ENCODE measurements at regions not wholly inside any gene's neighbourhood (a gene's known extent, or its start where the extent isn't known, plus 50 kb on each side); places are given as distances from the start of the nearest gene placed in this dataset.

DNA sequence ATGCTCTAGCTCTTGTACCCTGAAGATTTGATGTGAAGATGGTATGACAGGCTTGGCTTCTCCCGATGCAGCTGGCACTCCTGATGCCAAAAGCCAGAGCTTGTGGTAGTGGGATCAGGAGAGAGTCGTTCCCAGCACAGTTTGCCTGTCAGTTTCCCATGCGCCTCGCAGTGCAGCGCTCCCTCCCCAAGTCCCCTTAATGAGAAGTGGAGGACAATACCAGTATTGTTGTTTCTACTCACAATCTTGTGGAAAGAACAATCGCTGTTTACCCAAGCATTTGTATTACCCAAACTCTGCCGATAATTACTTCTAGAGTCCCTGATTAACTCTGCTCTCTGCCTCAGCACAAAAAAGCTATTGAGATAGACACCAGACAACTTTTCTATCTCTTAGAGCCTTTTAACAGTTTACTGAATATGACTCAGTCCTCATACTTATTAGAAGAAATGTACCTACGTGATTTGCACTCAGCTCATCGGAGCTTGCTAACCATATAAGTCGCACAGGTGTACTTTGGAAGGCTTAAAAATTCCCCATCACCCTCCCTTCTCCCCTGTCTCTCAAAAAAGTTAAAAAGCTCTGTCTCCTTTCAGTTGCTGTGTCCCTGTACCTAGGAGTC, 283.2 kb upstream of the TMEM161B start:
- DNase-seq, result no peak
- TF ChIP-seq, protein P1, sequence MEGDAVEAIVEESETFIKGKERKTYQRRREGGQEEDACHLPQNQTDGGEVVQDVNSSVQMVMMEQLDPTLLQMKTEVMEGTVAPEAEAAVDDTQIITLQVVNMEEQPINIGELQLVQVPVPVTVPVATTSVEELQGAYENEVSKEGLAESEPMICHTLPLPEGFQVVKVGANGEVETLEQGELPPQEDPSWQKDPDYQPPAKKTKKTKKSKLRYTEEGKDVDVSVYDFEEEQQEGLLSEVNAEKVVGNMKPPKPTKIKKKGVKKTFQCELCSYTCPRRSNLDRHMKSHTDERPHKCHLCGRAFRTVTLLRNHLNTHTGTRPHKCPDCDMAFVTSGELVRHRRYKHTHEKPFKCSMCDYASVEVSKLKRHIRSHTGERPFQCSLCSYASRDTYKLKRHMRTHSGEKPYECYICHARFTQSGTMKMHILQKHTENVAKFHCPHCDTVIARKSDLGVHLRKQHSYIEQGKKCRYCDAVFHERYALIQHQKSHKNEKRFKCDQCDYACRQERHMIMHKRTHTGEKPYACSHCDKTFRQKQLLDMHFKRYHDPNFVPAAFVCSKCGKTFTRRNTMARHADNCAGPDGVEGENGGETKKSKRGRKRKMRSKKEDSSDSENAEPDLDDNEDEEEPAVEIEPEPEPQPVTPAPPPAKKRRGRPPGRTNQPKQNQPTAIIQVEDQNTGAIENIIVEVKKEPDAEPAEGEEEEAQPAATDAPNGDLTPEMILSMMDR (IDR thresholded peaks at IDR 0.05), result no peak
- intact Hi-C loops (cut with DNase I; ENCODE audit: low total_unique reads), result no loop called here
- no peaks in the 10 kb centered on the region for H3K27me3 ChIP-seq
- H3K4me3 ChIP-seq, result no peak overlapping the region
- no peaks in the 10 kb centered on the region for H3K4me1 ChIP-seq
- H3K9me3 ChIP-seq, result no peaks in the 10 kb centered on the region
- H3K27ac ChIP-seq, result no peak overlapping the region
- no peaks in the 10 kb centered on the region for H3K36me3 ChIP-seq

DNA sequence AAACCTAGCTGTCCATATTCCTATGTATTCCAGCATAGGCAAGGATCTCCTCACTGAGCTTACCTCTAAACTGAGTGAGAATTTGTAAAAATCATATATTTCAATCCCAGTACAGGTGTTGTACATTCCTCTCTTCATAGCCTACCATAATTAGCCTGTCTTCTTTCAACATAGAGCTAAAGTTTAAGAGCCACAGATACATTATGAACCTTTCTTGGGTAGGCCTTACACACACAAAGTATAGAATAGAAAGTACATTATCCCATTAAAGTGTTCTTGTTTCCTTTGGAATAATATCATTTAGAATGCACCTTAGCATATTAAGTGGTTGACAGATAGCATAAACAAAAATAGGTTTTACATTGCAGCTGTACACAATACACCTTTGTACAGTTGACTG, 282.1 kb upstream of the TMEM161B start:
- H3K9me3 ChIP-seq, result no peaks in the 10 kb centered on the region
- TF ChIP-seq, protein P1 (IDR thresholded peaks at IDR 0.05), result no peak
- H3K4me1 ChIP-seq, result no peaks in the 10 kb centered on the region
- no peaks in the 10 kb centered on the region for H3K27me3 ChIP-seq
- no peak for DNase-seq
- no peak overlapping the region for H3K4me3 ChIP-seq
- intact Hi-C loops (cut with DNase I; ENCODE audit: low total_unique reads), result no loop called here
- H3K27ac ChIP-seq, result no peak overlapping the region
- no peaks in the 10 kb centered on the region for H3K36me3 ChIP-seq

DNA sequence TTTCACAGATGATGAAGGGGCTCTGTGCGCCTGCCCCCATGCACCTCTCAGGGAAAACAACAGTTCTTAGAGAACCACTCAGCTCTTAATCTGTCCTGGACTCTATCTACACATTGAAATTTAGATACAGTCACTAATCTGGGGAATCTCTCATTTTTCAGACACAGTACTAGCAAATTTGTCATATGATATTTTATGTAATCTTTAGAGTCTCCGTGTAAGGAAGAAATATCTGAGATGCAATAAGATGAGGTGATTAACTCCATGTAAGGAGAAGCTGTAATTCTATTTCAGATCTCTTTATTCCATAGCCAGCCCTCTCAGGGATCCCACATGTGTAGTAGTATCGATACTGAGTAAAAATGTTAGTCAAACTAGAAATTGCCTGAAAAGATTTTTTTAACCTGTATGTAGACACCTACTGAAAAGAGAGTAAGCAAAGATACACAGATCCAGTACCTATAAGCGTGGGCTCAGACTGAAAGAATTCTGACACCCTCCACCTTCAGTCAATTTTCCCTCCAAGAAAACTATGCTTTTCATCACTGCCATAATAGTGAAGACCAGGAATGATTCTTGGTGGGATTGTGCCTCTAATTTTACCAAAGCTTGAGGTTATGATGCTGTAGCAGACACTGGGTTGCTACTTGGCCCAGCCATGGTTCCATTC, 279.6 kb upstream of the TMEM161B start:
- no peaks in the 10 kb centered on the region for H3K36me3 ChIP-seq
- TF ChIP-seq, protein P1 (IDR thresholded peaks at IDR 0.05), result no peak
- H3K4me1 ChIP-seq, result no peaks in the 10 kb centered on the region
- H3K9me3 ChIP-seq, result no peaks in the 10 kb centered on the region
- H3K27me3 ChIP-seq, result no peaks in the 10 kb centered on the region
- intact Hi-C loops (cut with DNase I; ENCODE audit: low total_unique reads), result no loop called here
- no peak overlapping the region for H3K4me3 ChIP-seq
- no peak overlapping the region for H3K27ac ChIP-seq
- DNase-seq, result no peak

DNA sequence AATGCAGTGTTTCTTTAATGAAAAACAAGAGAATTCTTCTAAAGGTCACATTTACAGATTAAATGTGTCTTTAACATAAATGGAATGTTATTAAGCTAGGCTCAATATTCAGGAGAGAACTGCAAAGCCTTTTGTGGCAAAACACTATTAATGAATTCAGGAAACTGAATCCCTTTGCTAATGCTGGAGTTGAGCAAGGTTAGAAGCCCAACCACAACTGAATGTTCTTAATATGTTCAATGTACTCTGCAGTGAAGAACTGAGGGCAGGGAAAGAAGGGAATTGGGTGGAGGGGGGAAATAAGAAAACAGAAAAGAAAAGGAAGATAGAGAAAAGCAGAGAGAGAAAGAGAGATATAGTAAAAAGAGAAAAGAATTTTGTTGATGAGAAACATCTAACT, 276.7 kb upstream of the TMEM161B start:
- H3K27ac ChIP-seq, result no peak overlapping the region
- no peak for DNase-seq
- no peaks in the 10 kb centered on the region for H3K27me3 ChIP-seq
- H3K36me3 ChIP-seq, result no peaks in the 10 kb centered on the region
- no peaks in the 10 kb centered on the region for H3K9me3 ChIP-seq
- intact Hi-C loops (cut with DNase I; ENCODE audit: low total_unique reads), result no loop called here
- TF ChIP-seq, protein P1 (IDR thresholded peaks at IDR 0.05), result no peak
- H3K4me3 ChIP-seq, result no peak overlapping the region
- no peaks in the 10 kb centered on the region for H3K4me1 ChIP-seq

DNA sequence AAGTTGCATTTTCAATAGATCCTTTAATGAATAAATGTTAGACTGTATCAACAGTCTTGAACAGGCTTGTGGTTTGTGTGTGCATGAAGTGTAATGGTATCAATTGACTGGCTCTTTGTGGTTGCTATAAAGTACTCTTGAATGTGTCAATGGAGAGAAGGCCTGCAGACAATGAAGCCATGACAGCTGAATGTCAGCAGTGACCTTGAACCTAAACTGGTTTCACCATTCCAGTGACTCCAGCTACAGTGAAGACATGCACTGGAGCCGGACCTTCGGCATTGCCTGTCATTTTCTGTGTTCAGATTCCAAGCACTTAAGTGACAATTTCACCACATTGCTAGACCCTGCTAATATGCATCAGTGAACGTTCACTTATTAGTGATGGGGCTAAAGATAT, 276.0 kb upstream of the TMEM161B start:
- no peaks in the 10 kb centered on the region for H3K27me3 ChIP-seq
- H3K36me3 ChIP-seq, result no peaks in the 10 kb centered on the region
- DNase-seq, result no peak
- TF ChIP-seq, protein P1 (IDR thresholded peaks at IDR 0.05), result no peak
- H3K27ac ChIP-seq, result no peak overlapping the region
- no peaks in the 10 kb centered on the region for H3K4me1 ChIP-seq
- intact Hi-C loops (cut with DNase I; ENCODE audit: low total_unique reads), result no loop called here
- H3K9me3 ChIP-seq, result no peaks in the 10 kb centered on the region
- H3K4me3 ChIP-seq, result no peak overlapping the region
